ENCODE measurements at regions not wholly inside any gene's neighbourhood (a gene's known extent, or its start where the extent isn't known, plus 50 kb on each side); places are given as distances from the start of the nearest gene placed in this dataset.

- no peaks in the 10 kb centered on the region for H3K9me3 ChIP-seq (ENCODE audit: control insufficient read depth, low read depth, low read length)
- no peak overlapping the region for H3K4me3 ChIP-seq (ENCODE audit: low read length)
- H3K9ac ChIP-seq (ENCODE audit: low read length) = no peak overlapping the region
- peaks cover 28% of the 10 kb centered on the region for H3K4me1 ChIP-seq (ENCODE audit: control insufficient read depth, low read depth, low read length)
- no peak overlapping the region for H3K27ac ChIP-seq (ENCODE audit: low read length)
- no peaks in the 10 kb centered on the region for H3K36me3 ChIP-seq (ENCODE audit: control insufficient read depth, low read depth, low read length)
- no peaks in the 10 kb centered on the region for H3K27me3 ChIP-seq (ENCODE audit: control insufficient read depth, insufficient read depth, low read length)
Observed at GRCh38 chr13:34868733-34869132, 73.3 kb upstream of the NBEA start.

GRCh38 chr13:34869696-34870095 is 72.4 kb upstream of the NBEA start:
- no peaks in the 10 kb centered on the region for H3K9me3 ChIP-seq (ENCODE audit: control insufficient read depth, low read depth, low read length)
- no peak overlapping the region for H3K9ac ChIP-seq (ENCODE audit: low read length)
- no peak overlapping the region for H3K4me3 ChIP-seq (ENCODE audit: low read length)
- no peak overlapping the region for H3K27ac ChIP-seq (ENCODE audit: low read length)
- H3K36me3 ChIP-seq (ENCODE audit: control insufficient read depth, low read depth, low read length) = no peaks in the 10 kb centered on the region
- H3K4me1 ChIP-seq (ENCODE audit: control insufficient read depth, low read depth, low read length) = peaks cover 28% of the 10 kb centered on the region
- no peaks in the 10 kb centered on the region for H3K27me3 ChIP-seq (ENCODE audit: control insufficient read depth, insufficient read depth, low read length)

GRCh38 chr13:34878329-34878728 is 63.7 kb upstream of the NBEA start:
- no peaks in the 10 kb centered on the region for H3K36me3 ChIP-seq (ENCODE audit: control insufficient read depth, low read depth, low read length)
- H3K9ac ChIP-seq (ENCODE audit: low read length) = no peak overlapping the region
- H3K27ac ChIP-seq (ENCODE audit: low read length) = no peak overlapping the region
- H3K9me3 ChIP-seq (ENCODE audit: control insufficient read depth, low read depth, low read length) = no peaks in the 10 kb centered on the region
- H3K27me3 ChIP-seq (ENCODE audit: control insufficient read depth, insufficient read depth, low read length) = no peaks in the 10 kb centered on the region
- peaks cover 3% of the 10 kb centered on the region for H3K4me1 ChIP-seq (ENCODE audit: control insufficient read depth, low read depth, low read length)
- H3K4me3 ChIP-seq (ENCODE audit: low read length) = no peak overlapping the region

- peaks cover 8% of the 10 kb centered on the region for H3K4me1 ChIP-seq (ENCODE audit: control insufficient read depth, low read depth, low read length)
- no peak overlapping the region for H3K4me3 ChIP-seq (ENCODE audit: low read length)
- no peaks in the 10 kb centered on the region for H3K27me3 ChIP-seq (ENCODE audit: control insufficient read depth, insufficient read depth, low read length)
- H3K9ac ChIP-seq (ENCODE audit: low read length) = no peak overlapping the region
- H3K9me3 ChIP-seq (ENCODE audit: control insufficient read depth, low read depth, low read length) = no peaks in the 10 kb centered on the region
- H3K27ac ChIP-seq (ENCODE audit: low read length) = no peak overlapping the region
- no peaks in the 10 kb centered on the region for H3K36me3 ChIP-seq (ENCODE audit: control insufficient read depth, low read depth, low read length)
Observed at GRCh38 chr13:34879851-34880250, 62.2 kb upstream of the NBEA start.

GRCh38 chr13:34881494-34881893 is 60.6 kb upstream of the NBEA start:
- no peaks in the 10 kb centered on the region for H3K36me3 ChIP-seq (ENCODE audit: control insufficient read depth, low read depth, low read length)
- H3K4me3 ChIP-seq (ENCODE audit: low read length) = no peak overlapping the region
- H3K27me3 ChIP-seq (ENCODE audit: control insufficient read depth, insufficient read depth, low read length) = no peaks in the 10 kb centered on the region
- H3K4me1 ChIP-seq (ENCODE audit: control insufficient read depth, low read depth, low read length) = peaks cover 8% of the 10 kb centered on the region
- no peak overlapping the region for H3K27ac ChIP-seq (ENCODE audit: low read length)
- H3K9ac ChIP-seq (ENCODE audit: low read length) = no peak overlapping the region
- H3K9me3 ChIP-seq (ENCODE audit: control insufficient read depth, low read depth, low read length) = no peaks in the 10 kb centered on the region

- H3K27ac ChIP-seq (ENCODE audit: low read length) = no peak overlapping the region
- H3K36me3 ChIP-seq (ENCODE audit: control insufficient read depth, low read depth, low read length) = no peaks in the 10 kb centered on the region
- no peaks in the 10 kb centered on the region for H3K27me3 ChIP-seq (ENCODE audit: control insufficient read depth, insufficient read depth, low read length)
- H3K4me3 ChIP-seq (ENCODE audit: low read length) = no peak overlapping the region
- no peak overlapping the region for H3K9ac ChIP-seq (ENCODE audit: low read length)
- no peaks in the 10 kb centered on the region for H3K9me3 ChIP-seq (ENCODE audit: control insufficient read depth, low read depth, low read length)
- peaks cover 8% of the 10 kb centered on the region for H3K4me1 ChIP-seq (ENCODE audit: control insufficient read depth, low read depth, low read length)
Observed at GRCh38 chr13:34883396-34883795, 58.7 kb upstream of the NBEA start.

GRCh38 chr13:34884366-34884765 is 57.7 kb upstream of the NBEA start:
- no peak overlapping the region for H3K27ac ChIP-seq (ENCODE audit: low read length)
- no peaks in the 10 kb centered on the region for H3K27me3 ChIP-seq (ENCODE audit: control insufficient read depth, insufficient read depth, low read length)
- no peaks in the 10 kb centered on the region for H3K9me3 ChIP-seq (ENCODE audit: control insufficient read depth, low read depth, low read length)
- H3K9ac ChIP-seq (ENCODE audit: low read length) = no peak overlapping the region
- H3K36me3 ChIP-seq (ENCODE audit: control insufficient read depth, low read depth, low read length) = no peaks in the 10 kb centered on the region
- H3K4me3 ChIP-seq (ENCODE audit: low read length) = no peak overlapping the region
- H3K4me1 ChIP-seq (ENCODE audit: control insufficient read depth, low read depth, low read length) = peaks cover 8% of the 10 kb centered on the region

GRCh38 chr13:34886121-34886875 is 55.8 kb upstream of the NBEA start:
- Histone ChIP-seq H3K9me3 (ENCODE audit: control insufficient read depth, low read depth, low read length) (no peaks in the 10 kb centered on the region), H3K9ac (ENCODE audit: low read length) (no peak overlapping the region), H3K4me3 (ENCODE audit: low read length) (no peak overlapping the region), H3K27ac (ENCODE audit: low read length) (no peak overlapping the region), H3K27me3 (ENCODE audit: control insufficient read depth, insufficient read depth, low read length) (no peaks in the 10 kb centered on the region), H3K36me3 (ENCODE audit: control insufficient read depth, low read depth, low read length) (no peaks in the 10 kb centered on the region), H3K4me1 (ENCODE audit: control insufficient read depth, low read depth, low read length) (peaks cover 8% of the 10 kb centered on the region)

- Histone ChIP-seq H3K4me3 (ENCODE audit: low read length) (no peak overlapping the region), H3K27ac (ENCODE audit: low read length) (no peak overlapping the region), H3K36me3 (ENCODE audit: control insufficient read depth, low read depth, low read length) (no peaks in the 10 kb centered on the region), H3K4me1 (ENCODE audit: control insufficient read depth, low read depth, low read length) (peaks cover 8% of the 10 kb centered on the region), H3K9ac (ENCODE audit: low read length) (no peak overlapping the region), H3K27me3 (ENCODE audit: control insufficient read depth, insufficient read depth, low read length) (no peaks in the 10 kb centered on the region), H3K9me3 (ENCODE audit: control insufficient read depth, low read depth, low read length) (no peaks in the 10 kb centered on the region)
Observed at GRCh38 chr13:34886987-34887386, 55.1 kb upstream of the NBEA start.

All from iPS-18a (cell line).